ENCODE measurements at regions not wholly inside any gene's neighbourhood (a gene's known extent, or its start where the extent isn't known, plus 50 kb on each side); places are given as distances from the start of the nearest gene placed in this dataset.

DNA sequence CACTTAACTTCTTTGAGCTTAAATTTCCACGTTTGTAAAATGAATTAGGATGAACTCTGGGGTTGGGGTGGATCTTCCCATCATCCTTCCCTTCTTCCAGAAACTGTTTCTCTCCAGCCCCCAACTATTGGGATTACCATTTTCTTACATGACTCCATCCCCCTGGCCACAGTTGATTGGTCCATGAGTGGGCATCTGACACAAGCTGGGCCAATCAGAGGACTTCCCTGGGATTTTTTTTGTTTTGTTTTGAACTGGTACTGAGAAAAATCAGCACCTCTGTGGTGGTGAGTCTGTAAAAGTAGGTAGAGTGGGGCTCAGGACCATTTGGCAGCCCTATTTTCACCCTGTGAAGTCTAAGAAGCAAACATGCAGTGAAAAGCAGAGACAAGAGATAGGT is 118.0 kb upstream of the SERTAD2 start:
- no peak overlapping the region for H3K9ac ChIP-seq (ENCODE audit: low read depth, low read length)
- H3K27me3 ChIP-seq (ENCODE audit: insufficient read depth, low read length), result peaks cover 43% of the 10 kb centered on the region
- H3K4me3 ChIP-seq (ENCODE audit: low read length), result no peak overlapping the region
- H3K36me3 ChIP-seq (ENCODE audit: insufficient read depth, low read depth, low read length), result no peaks in the 10 kb centered on the region
- H3K9me3 ChIP-seq (ENCODE audit: insufficient read depth, low read depth, low read length), result no peaks in the 10 kb centered on the region; the same call in 1 of the 2 replicates
- H3K27ac ChIP-seq (ENCODE audit: low read length), result no peak overlapping the region
- peaks cover 12% of the 10 kb centered on the region; the same call in 1 of the 2 replicates for H3K4me1 ChIP-seq (ENCODE audit: insufficient read depth, low read length)

DNA sequence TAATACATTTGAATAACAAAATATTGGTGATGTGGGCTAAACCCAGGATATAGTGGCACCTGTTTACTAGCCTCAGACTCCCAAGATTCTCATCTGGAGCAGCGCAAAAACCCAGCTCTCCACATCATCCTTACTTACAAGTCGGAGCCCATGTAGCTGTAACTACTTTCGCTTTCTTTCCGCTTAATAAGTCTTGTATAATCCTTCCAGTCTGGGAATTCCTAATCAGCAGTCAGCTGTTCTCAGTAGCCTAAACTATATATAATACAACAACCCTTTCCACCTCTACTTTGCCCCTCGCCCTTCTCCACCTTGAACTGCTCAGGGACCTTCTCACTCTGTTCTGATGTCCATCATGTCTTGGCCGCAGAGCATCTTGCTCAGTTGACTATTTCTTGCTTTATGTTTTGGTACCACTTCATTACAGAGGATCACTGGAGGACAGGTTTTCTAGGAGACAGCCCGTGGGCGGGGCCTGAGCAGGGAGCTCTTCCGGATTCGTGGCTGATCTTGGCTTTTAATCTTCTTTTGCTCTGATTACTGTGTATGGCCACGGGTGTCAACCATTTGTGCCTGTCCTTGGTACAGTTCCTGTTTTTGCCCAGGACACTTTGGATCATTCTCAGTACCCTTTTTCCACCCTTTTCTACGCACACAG is 119.9 kb upstream of the SERTAD2 start:
- no peak overlapping the region for H3K9ac ChIP-seq (ENCODE audit: low read depth, low read length)
- H3K4me3 ChIP-seq (ENCODE audit: low read length), result no peak overlapping the region
- H3K9me3 ChIP-seq (ENCODE audit: insufficient read depth, low read depth, low read length), result no peaks in the 10 kb centered on the region; the same call in 1 of the 2 replicates
- no peaks in the 10 kb centered on the region for H3K36me3 ChIP-seq (ENCODE audit: insufficient read depth, low read depth, low read length)
- H3K4me1 ChIP-seq (ENCODE audit: insufficient read depth, low read length), result peaks cover 3% of the 10 kb centered on the region; the same call in 1 of the 2 replicates
- H3K27me3 ChIP-seq (ENCODE audit: insufficient read depth, low read length), result peaks cover 28% of the 10 kb centered on the region
- H3K27ac ChIP-seq (ENCODE audit: low read length), result no peak overlapping the region

DNA sequence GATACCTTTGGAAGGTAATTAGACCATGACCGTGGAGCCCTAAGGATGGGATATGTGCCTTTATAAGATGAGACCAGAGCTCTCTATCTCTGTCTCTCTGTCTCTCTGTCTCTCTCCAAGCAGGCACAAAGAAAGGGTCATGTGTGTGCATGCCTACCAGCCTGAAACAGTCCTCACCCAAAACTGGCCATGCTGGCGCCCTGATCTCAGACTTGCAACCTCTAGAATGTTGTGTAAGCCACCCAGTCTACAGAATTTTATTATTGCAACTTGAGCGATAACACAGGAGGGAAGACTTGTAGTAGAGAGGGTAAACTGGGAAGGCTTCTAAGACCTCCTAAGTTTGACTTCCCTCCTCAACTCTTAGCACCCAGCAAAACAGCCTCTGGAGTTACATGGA is 124.1 kb upstream of the SERTAD2 start:
- no peak overlapping the region for H3K27ac ChIP-seq (ENCODE audit: low read length)
- no peak overlapping the region for H3K4me3 ChIP-seq (ENCODE audit: low read length)
- no peak overlapping the region for H3K9ac ChIP-seq (ENCODE audit: low read depth, low read length)
- no peaks in the 10 kb centered on the region; the same call in 1 of the 2 replicates for H3K9me3 ChIP-seq (ENCODE audit: insufficient read depth, low read depth, low read length)
- no peaks in the 10 kb centered on the region for H3K4me1 ChIP-seq (ENCODE audit: insufficient read depth, low read length)
- no peaks in the 10 kb centered on the region for H3K27me3 ChIP-seq (ENCODE audit: insufficient read depth, low read length)
- H3K36me3 ChIP-seq (ENCODE audit: insufficient read depth, low read depth, low read length), result no peaks in the 10 kb centered on the region

DNA sequence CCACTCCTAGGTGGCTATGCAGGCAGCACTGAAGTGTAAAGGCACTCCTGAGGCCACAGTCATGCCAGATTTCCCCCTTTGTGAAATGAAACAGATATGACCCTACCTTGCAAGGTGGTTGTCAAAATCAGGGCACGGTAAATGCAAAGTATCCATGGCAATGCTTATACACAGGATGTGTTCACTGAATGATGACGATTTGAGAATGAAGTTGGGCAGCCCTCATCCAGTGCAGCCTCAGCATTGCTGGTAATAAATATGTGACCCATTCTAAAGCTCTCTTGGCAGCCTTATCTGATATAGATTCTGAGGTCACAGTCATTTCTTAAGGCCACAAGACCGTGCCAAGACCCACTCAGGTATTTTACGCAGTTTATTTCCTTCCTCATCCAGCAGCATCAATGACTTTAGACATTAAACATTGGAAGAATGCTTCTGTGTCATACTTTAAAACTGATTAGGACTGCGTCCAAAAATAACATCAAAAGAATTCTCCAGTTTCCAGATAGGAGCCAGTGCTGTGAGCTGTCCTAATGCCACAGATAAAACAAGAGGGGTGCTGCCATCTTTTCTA is 125.5 kb upstream of the SERTAD2 start:
- Histone ChIP-seq H3K9ac (ENCODE audit: low read depth, low read length) (no peak overlapping the region), H3K4me1 (ENCODE audit: insufficient read depth, low read length) (no peaks in the 10 kb centered on the region), H3K36me3 (ENCODE audit: insufficient read depth, low read depth, low read length) (no peaks in the 10 kb centered on the region), H3K4me3 (ENCODE audit: low read length) (no peak overlapping the region), H3K27me3 (ENCODE audit: insufficient read depth, low read length) (no peaks in the 10 kb centered on the region), H3K27ac (ENCODE audit: low read length) (no peak overlapping the region), H3K9me3 (ENCODE audit: insufficient read depth, low read depth, low read length) (no peaks in the 10 kb centered on the region; the same call in 1 of the 2 replicates)

DNA sequence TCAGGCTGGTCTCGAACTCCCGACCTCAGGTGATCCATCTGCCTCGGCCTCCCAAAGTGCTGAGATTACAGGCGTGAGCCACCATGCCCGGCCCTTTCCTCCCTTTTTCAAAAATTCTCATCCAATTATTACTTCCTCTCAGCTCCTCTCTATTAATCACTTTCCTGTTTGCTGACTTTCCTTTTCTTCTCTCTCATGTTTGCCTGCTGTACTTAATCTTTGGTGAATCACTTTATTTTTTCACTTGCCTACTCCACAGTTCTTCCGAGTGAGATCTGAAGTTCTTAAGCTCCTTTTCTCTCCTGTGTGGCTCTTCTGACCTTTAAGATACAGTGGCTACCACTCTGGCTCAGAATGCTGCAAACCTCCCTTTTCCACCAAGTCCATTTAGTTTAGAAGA is 126.3 kb upstream of the SERTAD2 start:
- Histone ChIP-seq H3K27me3 (ENCODE audit: insufficient read depth, low read length) (no peaks in the 10 kb centered on the region), H3K36me3 (ENCODE audit: insufficient read depth, low read depth, low read length) (no peaks in the 10 kb centered on the region), H3K9ac (ENCODE audit: low read depth, low read length) (no peak overlapping the region), H3K27ac (ENCODE audit: low read length) (no peak overlapping the region), H3K4me1 (ENCODE audit: insufficient read depth, low read length) (no peaks in the 10 kb centered on the region), H3K9me3 (ENCODE audit: insufficient read depth, low read depth, low read length) (no peaks in the 10 kb centered on the region; the same call in 1 of the 2 replicates), H3K4me3 (ENCODE audit: low read length) (no peak overlapping the region)

DNA sequence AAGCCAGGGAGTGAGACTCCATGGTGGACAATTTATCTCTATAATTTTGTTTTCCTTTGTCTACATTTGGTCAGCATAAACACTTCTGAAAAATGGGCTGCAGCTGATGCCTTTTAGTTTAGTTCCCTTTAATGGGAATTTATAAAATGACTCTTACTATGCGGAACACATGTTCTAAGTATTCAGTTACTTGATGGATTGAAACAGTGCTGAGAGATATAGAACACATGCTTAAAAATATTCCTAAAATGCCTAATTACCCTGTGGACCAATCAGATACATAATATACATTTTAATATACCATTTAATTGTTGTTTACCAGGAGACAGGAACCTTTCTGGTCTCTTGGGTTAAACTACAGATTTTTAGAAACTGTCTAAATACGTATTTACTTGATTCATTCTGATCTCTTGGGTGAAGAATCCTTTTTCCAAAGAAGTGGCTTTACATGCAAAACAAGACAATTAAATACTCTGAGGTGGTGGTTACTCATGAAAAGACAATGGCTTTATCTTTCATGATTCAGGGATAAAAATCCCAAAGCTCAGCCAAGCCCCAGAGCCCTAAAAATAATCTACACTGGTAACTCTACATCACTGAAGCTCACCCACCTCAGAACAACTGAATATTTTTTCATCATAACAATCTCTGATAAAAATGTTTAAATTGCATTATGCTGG is 128.1 kb upstream of the SERTAD2 start:
- no peak overlapping the region for H3K27ac ChIP-seq (ENCODE audit: low read length)
- no peak overlapping the region for H3K9ac ChIP-seq (ENCODE audit: low read depth, low read length)
- no peaks in the 10 kb centered on the region for H3K4me1 ChIP-seq (ENCODE audit: insufficient read depth, low read length)

DNA sequence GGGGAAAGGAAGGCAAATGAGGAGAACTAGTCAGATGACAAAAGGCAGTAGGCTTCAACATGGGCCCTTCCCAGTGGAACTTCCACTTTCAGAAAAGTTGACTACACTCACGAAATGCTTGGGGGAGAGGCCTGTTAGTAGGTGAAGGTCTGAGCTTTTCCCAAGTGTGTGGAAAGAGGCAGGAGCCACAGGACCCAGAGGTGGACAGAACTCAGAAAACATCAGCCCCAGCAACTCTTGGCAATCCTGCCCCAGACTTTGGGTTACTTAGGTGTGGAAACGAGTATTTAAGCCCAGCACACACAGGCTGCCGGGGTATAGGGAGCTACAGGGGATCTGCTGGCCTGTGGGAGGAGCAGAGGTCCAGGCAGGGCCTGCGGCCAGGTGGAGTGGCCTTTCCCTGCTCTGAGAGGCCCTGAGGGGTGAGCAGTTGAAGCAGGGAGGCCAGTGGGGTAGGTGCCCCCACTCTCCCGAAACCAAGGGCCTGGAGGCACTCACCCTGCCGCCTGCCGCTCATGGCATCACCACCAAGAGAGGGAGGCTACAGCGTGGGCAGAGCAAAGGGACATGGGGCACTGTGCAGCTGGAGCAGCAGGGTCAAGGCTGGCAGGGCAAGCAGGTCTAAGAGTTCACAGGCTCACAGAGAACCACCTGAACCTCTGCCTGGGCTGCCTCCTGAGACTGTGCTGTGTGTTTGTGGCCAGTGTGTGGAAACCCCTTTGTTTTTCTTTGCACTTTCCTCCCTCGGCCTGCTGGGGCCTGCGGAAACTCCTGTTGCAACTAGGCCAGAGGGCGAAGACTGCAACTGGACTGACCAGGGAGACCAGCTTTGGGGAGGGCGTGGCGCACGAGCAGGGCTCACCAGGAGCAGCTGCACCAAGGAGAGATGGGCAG is 130.7 kb upstream of the SERTAD2 start:
- no peak overlapping the region for H3K27ac ChIP-seq (ENCODE audit: low read length)

More for the DNA sequence above, 128.1 kb upstream of the SERTAD2 start:
- H3K9me3 ChIP-seq (ENCODE audit: insufficient read depth, low read depth, low read length), result no peaks in the 10 kb centered on the region
- no peaks in the 10 kb centered on the region for H3K27me3 ChIP-seq (ENCODE audit: insufficient read depth, low read length)
- H3K4me3 ChIP-seq (ENCODE audit: low read length), result no peak overlapping the region
- no peaks in the 10 kb centered on the region for H3K36me3 ChIP-seq (ENCODE audit: insufficient read depth, low read depth, low read length)

DNA sequence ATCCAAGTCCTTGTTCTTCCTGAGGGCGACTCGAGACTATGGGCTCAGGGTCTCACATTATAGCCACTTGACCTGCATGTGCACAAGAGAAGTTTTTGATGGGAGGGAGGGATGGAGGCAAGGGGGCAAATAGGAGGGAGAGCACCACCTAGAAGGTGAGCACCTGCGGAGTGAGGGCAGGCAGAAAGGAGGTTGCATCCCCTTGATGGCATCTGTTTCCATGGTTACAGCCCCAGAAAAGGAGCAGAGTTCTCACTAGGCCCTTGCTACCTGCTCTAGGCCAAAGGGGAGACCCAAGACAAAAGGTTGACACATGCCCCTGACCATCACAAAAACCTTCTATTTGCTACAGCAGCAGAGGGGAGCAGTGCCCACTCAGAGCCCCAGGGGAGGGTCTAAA is 131.5 kb upstream of the SERTAD2 start:
- H3K4me1 ChIP-seq (ENCODE audit: insufficient read depth, low read length), result no peaks in the 10 kb centered on the region
- no peak overlapping the region for H3K9ac ChIP-seq (ENCODE audit: low read depth, low read length)
- H3K36me3 ChIP-seq (ENCODE audit: insufficient read depth, low read depth, low read length), result no peaks in the 10 kb centered on the region
- H3K27ac ChIP-seq (ENCODE audit: low read length), result no peak overlapping the region
- no peak overlapping the region for H3K4me3 ChIP-seq (ENCODE audit: low read length)
- no peaks in the 10 kb centered on the region for H3K9me3 ChIP-seq (ENCODE audit: insufficient read depth, low read depth, low read length)
- no peaks in the 10 kb centered on the region for H3K27me3 ChIP-seq (ENCODE audit: insufficient read depth, low read length)

More for the DNA sequence above, 130.7 kb upstream of the SERTAD2 start:
- Histone ChIP-seq H3K9me3 (ENCODE audit: insufficient read depth, low read depth, low read length) (no peaks in the 10 kb centered on the region), H3K4me3 (ENCODE audit: low read length) (no peak overlapping the region), H3K4me1 (ENCODE audit: insufficient read depth, low read length) (no peaks in the 10 kb centered on the region), H3K9ac (ENCODE audit: low read depth, low read length) (no peak overlapping the region), H3K36me3 (ENCODE audit: insufficient read depth, low read depth, low read length) (no peaks in the 10 kb centered on the region), H3K27me3 (ENCODE audit: insufficient read depth, low read length) (no peaks in the 10 kb centered on the region)

DNA sequence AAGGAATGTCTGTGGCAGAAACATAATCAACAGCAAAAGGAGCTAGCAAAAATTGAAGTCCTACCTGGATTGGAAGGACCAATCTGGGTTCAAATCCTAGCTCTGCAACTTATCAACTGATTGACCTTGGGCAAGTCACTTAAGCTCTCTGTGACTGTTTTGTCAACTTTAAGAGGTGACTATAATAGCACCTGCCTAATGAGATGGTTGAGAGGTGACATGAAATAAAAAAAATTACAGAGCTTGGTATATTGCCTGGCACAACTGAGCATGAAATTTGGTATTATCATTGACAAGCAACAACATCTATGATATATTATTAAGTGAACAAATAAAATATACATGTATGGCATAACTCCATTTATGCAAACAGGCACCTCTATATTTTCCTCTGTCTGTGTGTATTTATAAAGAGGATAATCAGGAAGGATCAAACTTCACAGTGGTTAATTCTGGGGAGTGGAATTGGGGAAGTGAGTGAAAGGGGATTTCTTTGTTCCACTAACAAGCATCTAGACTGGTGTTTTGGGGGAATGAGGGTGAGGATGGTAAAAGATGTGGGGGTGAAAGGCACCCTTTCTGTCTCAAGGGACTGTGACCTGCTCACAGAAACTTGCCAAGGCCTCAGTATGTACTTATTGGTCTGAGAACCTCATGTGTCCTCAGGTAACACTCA is 132.8 kb upstream of the SERTAD2 start:
- Histone ChIP-seq H3K4me3 (ENCODE audit: low read length) (no peak overlapping the region), H3K4me1 (ENCODE audit: insufficient read depth, low read length) (no peaks in the 10 kb centered on the region), H3K36me3 (ENCODE audit: insufficient read depth, low read depth, low read length) (no peaks in the 10 kb centered on the region), H3K9me3 (ENCODE audit: insufficient read depth, low read depth, low read length) (no peaks in the 10 kb centered on the region), H3K27me3 (ENCODE audit: insufficient read depth, low read length) (no peaks in the 10 kb centered on the region), H3K27ac (ENCODE audit: low read length) (no peak overlapping the region), H3K9ac (ENCODE audit: low read depth, low read length) (no peak overlapping the region)

DNA sequence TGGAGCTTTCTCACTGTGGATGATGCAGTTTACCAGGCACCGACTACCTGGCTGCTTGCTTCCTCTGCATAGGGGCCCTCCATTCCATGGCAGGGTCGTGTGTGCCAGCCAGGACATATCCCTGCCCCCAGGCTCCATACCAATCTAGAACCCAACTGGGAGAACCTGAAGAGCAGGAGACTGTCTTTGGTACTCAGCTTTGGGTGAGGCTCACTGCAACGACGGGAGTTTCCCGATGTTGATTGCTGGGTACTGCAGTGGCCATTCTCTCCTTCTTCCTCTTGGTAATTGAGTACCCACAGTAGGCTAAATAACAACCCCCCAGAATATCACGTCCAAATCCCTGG is 133.3 kb upstream of the SERTAD2 start:
- Histone ChIP-seq H3K9me3 (ENCODE audit: insufficient read depth, low read depth, low read length) (no peaks in the 10 kb centered on the region), H3K4me3 (ENCODE audit: low read length) (no peak overlapping the region), H3K36me3 (ENCODE audit: insufficient read depth, low read depth, low read length) (no peaks in the 10 kb centered on the region), H3K27me3 (ENCODE audit: insufficient read depth, low read length) (no peaks in the 10 kb centered on the region), H3K27ac (ENCODE audit: low read length) (no peak overlapping the region), H3K4me1 (ENCODE audit: insufficient read depth, low read length) (no peaks in the 10 kb centered on the region), H3K9ac (ENCODE audit: low read depth, low read length) (no peak overlapping the region)

DNA sequence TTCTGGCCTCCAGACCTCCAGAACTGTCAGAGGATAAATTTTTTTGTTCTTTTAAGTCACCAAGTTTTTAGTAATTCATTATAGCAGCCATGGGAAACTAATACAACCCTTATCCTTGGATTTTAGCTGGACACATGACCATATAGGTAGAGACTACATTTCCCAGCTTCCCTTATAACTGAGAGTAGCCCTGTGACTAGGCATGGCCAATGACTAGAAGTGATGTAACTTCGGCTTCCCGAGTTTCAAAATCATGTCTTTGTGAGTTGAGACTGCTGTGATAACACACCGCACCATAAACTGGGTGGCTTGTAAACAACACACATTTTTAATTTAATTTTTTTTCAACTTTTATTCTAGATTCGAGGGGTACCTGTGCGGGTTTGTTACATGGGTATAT is 134.0 kb upstream of the SERTAD2 start:
- Histone ChIP-seq H3K9me3 (ENCODE audit: insufficient read depth, low read depth, low read length) (no peaks in the 10 kb centered on the region), H3K9ac (ENCODE audit: low read depth, low read length) (no peak overlapping the region), H3K27ac (ENCODE audit: low read length) (no peak overlapping the region), H3K4me1 (ENCODE audit: insufficient read depth, low read length) (no peaks in the 10 kb centered on the region), H3K4me3 (ENCODE audit: low read length) (no peak overlapping the region), H3K27me3 (ENCODE audit: insufficient read depth, low read length) (no peaks in the 10 kb centered on the region), H3K36me3 (ENCODE audit: insufficient read depth, low read depth, low read length) (no peaks in the 10 kb centered on the region)

All from iPS-20b (cell line).